ENCODE measurements at regions not wholly inside any gene's neighbourhood (a gene's known extent, or its start where the extent isn't known, plus 50 kb on each side); places are given as distances from the start of the nearest gene placed in this dataset.
"Not testable (repeated sequence)": the region's sequence is repeated elsewhere in the genome, so short reads cannot be mapped to it uniquely, and the experiment has no call there.

DNA sequence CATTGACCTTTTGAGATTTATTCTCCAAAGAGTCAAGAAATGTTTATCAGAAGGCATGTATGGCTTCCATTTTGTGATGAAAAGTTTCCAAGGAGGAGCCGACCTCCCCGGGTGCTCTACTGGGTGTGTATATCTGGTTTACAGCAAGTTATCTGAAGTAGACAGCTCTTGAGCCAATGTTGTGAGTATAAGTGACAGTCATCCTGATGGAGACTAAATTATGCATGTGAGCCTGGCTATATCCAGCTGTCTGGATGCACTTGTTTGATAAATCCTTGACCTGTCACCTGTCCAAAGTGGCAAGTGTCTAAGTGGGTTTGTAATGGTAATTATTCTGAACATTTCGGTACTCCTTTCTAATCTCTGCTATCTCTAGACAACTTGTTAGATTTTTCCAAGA lies 142.2 kb downstream of the NR2F2 start:
- TF ChIP-seq, protein P1, sequence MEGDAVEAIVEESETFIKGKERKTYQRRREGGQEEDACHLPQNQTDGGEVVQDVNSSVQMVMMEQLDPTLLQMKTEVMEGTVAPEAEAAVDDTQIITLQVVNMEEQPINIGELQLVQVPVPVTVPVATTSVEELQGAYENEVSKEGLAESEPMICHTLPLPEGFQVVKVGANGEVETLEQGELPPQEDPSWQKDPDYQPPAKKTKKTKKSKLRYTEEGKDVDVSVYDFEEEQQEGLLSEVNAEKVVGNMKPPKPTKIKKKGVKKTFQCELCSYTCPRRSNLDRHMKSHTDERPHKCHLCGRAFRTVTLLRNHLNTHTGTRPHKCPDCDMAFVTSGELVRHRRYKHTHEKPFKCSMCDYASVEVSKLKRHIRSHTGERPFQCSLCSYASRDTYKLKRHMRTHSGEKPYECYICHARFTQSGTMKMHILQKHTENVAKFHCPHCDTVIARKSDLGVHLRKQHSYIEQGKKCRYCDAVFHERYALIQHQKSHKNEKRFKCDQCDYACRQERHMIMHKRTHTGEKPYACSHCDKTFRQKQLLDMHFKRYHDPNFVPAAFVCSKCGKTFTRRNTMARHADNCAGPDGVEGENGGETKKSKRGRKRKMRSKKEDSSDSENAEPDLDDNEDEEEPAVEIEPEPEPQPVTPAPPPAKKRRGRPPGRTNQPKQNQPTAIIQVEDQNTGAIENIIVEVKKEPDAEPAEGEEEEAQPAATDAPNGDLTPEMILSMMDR (IDR thresholded peaks at IDR 0.05; ENCODE audit: low read depth, low read length), result no peak
- Histone ChIP-seq H3K27ac (no peak overlapping the region), H3K4me3 (no peak overlapping the region), H3K9me3 (ENCODE audit: low read depth) (no peaks in the 10 kb centered on the region), H3K27me3 (peaks cover 10% of the 10 kb centered on the region), H3K36me3 (no peaks in the 10 kb centered on the region), H3K4me1 (ENCODE audit: low read depth) (peaks cover 3% of the 10 kb centered on the region)
- no peak for DNase-seq (ENCODE audit: low read depth in 1 of 2, low spot score in 1 of 2)

DNA sequence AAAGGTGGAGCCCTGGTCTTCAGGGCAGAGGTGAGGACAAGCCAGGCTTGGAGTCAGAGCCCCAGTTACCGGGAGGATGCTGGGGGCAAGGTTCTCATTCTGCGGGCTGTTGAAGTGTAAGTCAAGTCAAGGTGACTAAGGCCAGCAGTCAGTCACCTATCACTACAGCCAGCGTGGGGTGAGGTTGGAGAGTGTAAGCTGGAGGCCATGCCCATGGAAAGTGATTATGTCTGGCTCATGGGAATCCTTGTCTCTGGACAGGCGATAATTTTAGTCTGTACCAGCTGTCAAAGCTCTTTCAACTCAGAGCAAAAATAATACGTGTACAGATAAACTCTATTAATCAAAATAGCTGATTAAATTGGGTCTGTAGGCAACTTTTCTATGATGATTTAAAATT lies 143.1 kb downstream of the NR2F2 start:
- Histone ChIP-seq H3K27me3 (peaks cover 4% of the 10 kb centered on the region), H3K4me3 (no peak overlapping the region), H3K27ac (no peak overlapping the region), H3K4me1 (ENCODE audit: low read depth) (peaks cover 3% of the 10 kb centered on the region), H3K36me3 (no peaks in the 10 kb centered on the region), H3K9me3 (ENCODE audit: low read depth) (no peaks in the 10 kb centered on the region)
- DNase-seq (ENCODE audit: low read depth in 1 of 2, low spot score in 1 of 2), result no peak
- TF ChIP-seq, protein P1 (IDR thresholded peaks at IDR 0.05; ENCODE audit: low read depth, low read length), result no peak

DNA sequence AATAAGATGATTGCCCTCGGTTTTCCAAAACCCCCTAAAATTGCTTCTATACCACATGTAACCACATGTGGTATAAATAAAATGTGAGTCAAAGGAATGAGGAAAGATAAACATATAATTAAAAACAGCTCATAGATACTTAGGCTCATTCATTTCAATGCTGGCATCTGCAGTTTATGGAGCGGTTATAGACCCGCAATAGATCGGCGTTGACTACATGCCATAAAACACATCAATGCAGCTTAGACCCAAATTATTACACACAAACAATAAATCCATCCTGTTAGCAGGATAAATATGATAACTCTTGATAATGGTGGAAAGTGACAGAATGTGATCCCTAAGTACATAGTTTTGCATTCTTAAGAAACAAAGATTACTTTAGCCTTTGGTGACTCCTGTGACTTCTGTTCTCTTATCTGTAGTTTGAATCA lies 143.7 kb downstream of the NR2F2 start:
- Histone ChIP-seq H3K4me3 (no peak overlapping the region), H3K4me1 (ENCODE audit: low read depth) (peaks cover 3% of the 10 kb centered on the region), H3K36me3 (no peaks in the 10 kb centered on the region), H3K27me3 (peaks cover 3% of the 10 kb centered on the region), H3K9me3 (ENCODE audit: low read depth) (no peaks in the 10 kb centered on the region), H3K27ac (no peak overlapping the region)
- DNase-seq (ENCODE audit: low read depth in 1 of 2, low spot score in 1 of 2), result no peak
- TF ChIP-seq, protein P1 (IDR thresholded peaks at IDR 0.05; ENCODE audit: low read depth, low read length), result no peak

DNA sequence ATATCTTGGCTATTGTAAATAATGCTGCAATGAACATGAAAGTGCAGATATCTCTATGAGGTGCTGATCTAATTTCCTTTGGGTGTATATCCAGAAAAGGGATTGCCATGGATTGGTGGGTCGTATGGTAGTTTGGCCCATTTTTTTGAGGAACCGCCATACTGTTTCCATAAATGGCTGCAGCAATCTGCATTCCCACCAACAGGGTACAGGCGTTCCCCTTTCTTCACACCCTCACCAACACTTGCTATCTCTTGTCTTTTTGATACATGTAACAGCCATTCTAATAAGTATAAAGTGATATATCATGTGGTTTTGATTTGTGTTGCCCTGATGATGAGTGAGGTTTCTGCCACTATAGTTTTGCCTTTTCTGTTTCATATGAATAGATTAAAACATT lies 146.7 kb downstream of the NR2F2 start:
- Histone ChIP-seq H3K36me3 (no peaks in the 10 kb centered on the region), H3K4me1 (ENCODE audit: low read depth) (peaks cover 3% of the 10 kb centered on the region), H3K9me3 (ENCODE audit: low read depth) (no peaks in the 10 kb centered on the region), H3K4me3 (no peak overlapping the region), H3K27me3 (no peaks in the 10 kb centered on the region), H3K27ac (no peak overlapping the region)
- TF ChIP-seq, protein P1 (IDR thresholded peaks at IDR 0.05; ENCODE audit: low read depth, low read length), result no peak
- no peak for DNase-seq (ENCODE audit: low read depth in 1 of 2, low spot score in 1 of 2)

DNA sequence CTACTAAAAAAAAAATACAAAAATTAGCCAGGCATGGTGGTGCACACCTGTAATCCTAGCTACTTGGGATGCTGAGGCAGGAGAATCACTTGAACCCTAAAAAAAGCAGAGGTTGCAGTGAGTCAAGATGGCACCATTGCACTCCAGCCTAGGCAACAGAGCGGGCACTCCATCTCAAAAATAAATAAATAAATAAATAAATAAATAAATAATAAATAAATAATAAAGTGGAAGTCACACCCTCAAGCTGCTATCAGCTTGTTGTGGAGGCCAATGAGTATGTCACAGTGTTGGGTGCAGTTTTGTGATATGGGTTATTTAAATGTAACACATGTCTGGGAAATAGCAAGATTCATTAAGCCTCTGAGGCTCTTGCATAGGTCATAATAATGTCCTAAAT lies 153.9 kb downstream of the NR2F2 start:
- H3K27me3 ChIP-seq, result peaks cover 19% of the 10 kb centered on the region
- not testable (repeated sequence) for H3K4me3 ChIP-seq; H3K4me1 ChIP-seq (ENCODE audit: low read depth); H3K36me3 ChIP-seq; H3K27ac ChIP-seq; H3K9me3 ChIP-seq (ENCODE audit: low read depth); DNase-seq (ENCODE audit: low read depth in 1 of 2, low spot score in 1 of 2)

DNA sequence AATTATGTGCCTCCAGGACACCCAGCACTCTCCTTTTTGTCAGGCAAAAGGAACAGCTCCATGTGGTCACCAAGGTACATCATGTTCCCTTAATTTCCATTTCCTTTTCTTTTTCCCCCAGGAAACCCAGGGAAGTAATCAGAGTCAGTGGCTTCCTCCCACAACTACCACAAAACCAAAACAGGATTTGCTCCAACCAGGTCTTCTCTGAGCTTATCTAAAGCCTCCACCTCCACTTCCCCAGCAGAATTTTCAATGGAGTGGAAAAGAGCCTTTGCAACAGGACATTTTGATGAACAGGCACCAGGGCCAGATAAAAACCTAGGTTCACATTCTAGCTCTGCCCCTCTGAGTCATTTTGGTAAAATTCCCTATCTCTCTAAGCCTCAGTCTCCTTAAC lies 154.3 kb downstream of the NR2F2 start:
- peaks cover 19% of the 10 kb centered on the region for H3K27me3 ChIP-seq
- H3K9me3 ChIP-seq (ENCODE audit: low read depth), result no peaks in the 10 kb centered on the region
- H3K4me1 ChIP-seq (ENCODE audit: low read depth), result no peaks in the 10 kb centered on the region
- TF ChIP-seq, protein P1 (IDR thresholded peaks at IDR 0.05; ENCODE audit: low read depth, low read length), result no peak
- H3K36me3 ChIP-seq, result no peaks in the 10 kb centered on the region
- no peak overlapping the region for H3K4me3 ChIP-seq
- DNase-seq (ENCODE audit: low read depth in 1 of 2, low spot score in 1 of 2), result no peak
- H3K27ac ChIP-seq, result no peak overlapping the region
